B cell (primary cell): ENCODE measurements at regions not wholly inside any gene's neighbourhood (a gene's known extent, or its start where the extent isn't known, plus 50 kb on each side); places are given as distances from the start of the nearest gene placed in this dataset.

ENCODE experiments used
- ATAC-seq: fragments of 200-7000 bp; cut with Tn5 transposase; one replicate; pipeline ENCODE4 v1.10.0; 2021; ENCODE audit warnings: low read depth, mild to moderate bottlenecking, moderate number of reproducible peaks, moderate library complexity
- CTCF ChIA-PET: fragments of 350-600 bp; sonication (Branson Sonifier 250); formaldehyde crosslinking; loops from one replicate; lab custom pipeline; 2021; ENCODE audit warnings: antibody characterized with exemption, inconsistent platforms; lab: Charles Lee
- POLR2A ChIA-PET: fragments of 350-600 bp; sonication (Branson Sonifier 250); formaldehyde crosslinking; loops from one replicate; lab custom pipeline; 2021; ENCODE audit warnings: antibody characterized with exemption; lab: Charles Lee
- DNase-seq: peaks from one replicate; pipeline ENCODE4 v3.0.0; 2013
- H2AFZ ChIP-seq: 2 replicates; pipeline ENCODE4 v1.6.1; 2012; ENCODE audit warnings: mild to moderate bottlenecking, low read depth, low read length; ENCODE audit not compliant: insufficient read depth, poor library complexity, severe bottlenecking
- H3K27ac ChIP-seq, 2 donors: 1 replicate in 1 of 2; 2 replicates in 1 of 2; pipeline ENCODE4 v1.5.1; 2012 to 2013; ENCODE audit warnings: low read length in 2 of 2, mild to moderate bottlenecking in 2 of 2, moderate library complexity in 1 of 2
- H3K27me3 ChIP-seq, 4 experiments: fragments of 200-600 bp in 1 of 4; sonication (generic) in 1 of 4; replicated peaks in 1 of 4; 1 replicate in 2 of 4; 2 replicates in 2 of 4; pipeline versions ENCODE4 v1.6.1 to v1.7.0; 2013 to 2016; ENCODE audit warnings: low read length in 3 of 4, mild to moderate bottlenecking in 2 of 4, mixed read lengths in 1 of 4, moderate library complexity in 1 of 4; ENCODE audit not compliant: insufficient read depth in 4 of 4, control insufficient read depth in 3 of 4; ENCODE audit errors: control extremely low read depth in 1 of 4
- H3K36me3 ChIP-seq, 2 experiments: replicated peaks in 1 of 2; 1 replicate in 1 of 2; 2 replicates in 1 of 2; pipeline versions ENCODE4 v1.6.1 to v1.7.1; 2013; ENCODE audit warnings: low read length in 1 of 2; ENCODE audit not compliant: insufficient read depth in 2 of 2, control insufficient read depth in 1 of 2; ENCODE audit errors: control extremely low read depth in 1 of 2, extremely low read depth in 1 of 2
- H3K4me1 ChIP-seq, 2 donors: fragments of 200-600 bp in 1 of 2; sonication (generic) in 1 of 2; 1 replicate in 1 of 2; 2 replicates in 1 of 2; pipeline versions ENCODE4 v1.5.1 to v1.6.1; 2013 to 2017; ENCODE audit warnings: low read length in 2 of 2; ENCODE audit not compliant: control insufficient read depth in 2 of 2, insufficient read depth in 2 of 2
- H3K4me2 ChIP-seq: replicated peaks from 2 replicates; pipeline ENCODE3; 2012; ENCODE audit warnings: mild to moderate bottlenecking, low read depth, low read length; ENCODE audit not compliant: poor library complexity, severe bottlenecking
- H3K4me3 ChIP-seq, 5 experiments: fragments of 200-600 bp in 1 of 5; sonication (generic) in 1 of 5; 1 replicate in 3 of 5; 2 replicates in 2 of 5; pipeline versions ENCODE4 v1.5.1 to v1.7.0; 2011 to 2016; ENCODE audit warnings: low read length in 4 of 5, mild to moderate bottlenecking in 4 of 5, low read depth in 2 of 5, control low read depth in 1 of 5, moderate library complexity in 1 of 5; ENCODE audit not compliant: insufficient read depth in 1 of 5; ENCODE audit errors: control extremely low read depth in 1 of 5, extremely low read depth in 1 of 5
- H3K79me2 ChIP-seq: fragments of 200-600 bp; sonication (generic); one replicate; pipeline ENCODE4 v1.6.0; 2016; ENCODE audit warnings: low read length; ENCODE audit not compliant: control insufficient read depth, insufficient read depth
- H3K9ac ChIP-seq: fragments of 200-600 bp; sonication (generic); 2 replicates; pipeline ENCODE4 v1.6.1; 2017; ENCODE audit warnings: mild to moderate bottlenecking, low read length, moderate library complexity
- H3K9me3 ChIP-seq, 3 donors: one replicate each; pipeline versions ENCODE4 v1.6.1 to v1.7.1; 2013; ENCODE audit warnings: low read length in 2 of 3; ENCODE audit not compliant: control insufficient read depth in 2 of 3, insufficient read depth in 1 of 3; ENCODE audit errors: control extremely low read depth in 1 of 3
- H4K20me1 ChIP-seq: 2 replicates; pipeline ENCODE4 v1.6.0; 2012; ENCODE audit warnings: mild to moderate bottlenecking, low read length; ENCODE audit not compliant: insufficient read depth, control insufficient read depth, poor library complexity, severe bottlenecking
- H3K27ac Mint-ChIP-seq: one replicate; pipeline ENCODE4 v1.8.0; 2021; ENCODE audit warnings: mixed read lengths
- H3K27me3 Mint-ChIP-seq: one replicate; pipeline ENCODE4 v1.8.0; 2021; ENCODE audit warnings: mixed read lengths
- H3K4me1 Mint-ChIP-seq: one replicate; pipeline ENCODE4 v1.8.0; 2021; ENCODE audit warnings: mixed read lengths
- H3K4me3 Mint-ChIP-seq: one replicate; pipeline ENCODE4 v1.8.0; 2021; ENCODE audit warnings: mixed read lengths
- H3K9me3 Mint-ChIP-seq: one replicate; pipeline ENCODE4 v1.8.0; 2022; ENCODE audit warnings: mixed read lengths; ENCODE audit not compliant: insufficient read depth
- EZH2 ChIP-seq: IDR thresholded peaks from 2 replicates; pipeline ENCODE4 v1.6.1; 2012; ENCODE audit warnings: borderline replicate concordance, low read depth, mild to moderate bottlenecking, moderate library complexity, low read length; ENCODE audit not compliant: insufficient read depth, poor library complexity, severe bottlenecking
- WGBS: methylation state at CpG from one replicate; pipeline ENCODE4 v1.1.5; 2013; ENCODE audit warnings: missing lambda C conversion rate; ENCODE audit not compliant: insufficient coverage; 5-methylcytosine and 5-hydroxymethylcytosine counted together
- intact Hi-C: fragments of 100-400 bp; cut with micrococcal nuclease; formaldehyde crosslinking; loops from one replicate; pipeline ENCODE4 v1.10.0; 2022
- TF ChIP-seq, protein P1 (sequence below): fragments of 200-600 bp; IDR thresholded peaks from one replicate; pipeline ENCODE4 v1.8.0; 2022; ENCODE audit warnings: antibody characterized with exemption, mild to moderate bottlenecking

DNA sequence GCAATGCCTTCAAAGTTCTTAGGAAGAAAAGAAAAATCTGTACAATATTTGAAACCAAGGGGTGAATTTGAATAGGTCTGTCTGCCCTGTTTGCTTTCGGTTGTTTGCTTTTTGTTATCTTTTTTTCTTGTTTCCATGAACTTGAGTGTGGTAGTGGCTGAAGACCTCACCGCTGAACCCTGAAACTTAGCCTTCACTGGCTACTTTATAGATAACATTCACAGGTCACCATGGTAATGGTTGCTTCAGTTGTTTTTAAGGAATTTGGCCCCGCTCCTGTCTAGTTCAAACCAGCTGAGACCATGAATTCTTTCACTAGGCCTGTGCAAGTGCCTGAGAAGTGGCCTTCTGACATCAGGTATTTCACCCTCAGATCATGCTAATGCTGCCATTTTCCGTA lies 137.0 kb upstream of the PMFBP1 start:
- Histone ChIP-seq H3K79me2 (no peaks in the 10 kb centered on the region), H2AFZ (no peak overlapping the region), H3K27ac (no peak overlapping the region), H4K20me1 (no peaks in the 10 kb centered on the region), H3K4me3 (no peak overlapping the region), H3K4me2 (no peak overlapping the region), H3K36me3 (no peaks in the 10 kb centered on the region), H3K9me3 (no peaks in the 10 kb centered on the region), H3K27me3 (no peaks in the 10 kb centered on the region), H3K4me1 (no peaks in the 10 kb centered on the region), H3K9ac (no peak overlapping the region)
- CTCF ChIA-PET, result no interaction called here
- intact Hi-C loops, result no loop called here
- TF ChIP-seq, protein P1, sequence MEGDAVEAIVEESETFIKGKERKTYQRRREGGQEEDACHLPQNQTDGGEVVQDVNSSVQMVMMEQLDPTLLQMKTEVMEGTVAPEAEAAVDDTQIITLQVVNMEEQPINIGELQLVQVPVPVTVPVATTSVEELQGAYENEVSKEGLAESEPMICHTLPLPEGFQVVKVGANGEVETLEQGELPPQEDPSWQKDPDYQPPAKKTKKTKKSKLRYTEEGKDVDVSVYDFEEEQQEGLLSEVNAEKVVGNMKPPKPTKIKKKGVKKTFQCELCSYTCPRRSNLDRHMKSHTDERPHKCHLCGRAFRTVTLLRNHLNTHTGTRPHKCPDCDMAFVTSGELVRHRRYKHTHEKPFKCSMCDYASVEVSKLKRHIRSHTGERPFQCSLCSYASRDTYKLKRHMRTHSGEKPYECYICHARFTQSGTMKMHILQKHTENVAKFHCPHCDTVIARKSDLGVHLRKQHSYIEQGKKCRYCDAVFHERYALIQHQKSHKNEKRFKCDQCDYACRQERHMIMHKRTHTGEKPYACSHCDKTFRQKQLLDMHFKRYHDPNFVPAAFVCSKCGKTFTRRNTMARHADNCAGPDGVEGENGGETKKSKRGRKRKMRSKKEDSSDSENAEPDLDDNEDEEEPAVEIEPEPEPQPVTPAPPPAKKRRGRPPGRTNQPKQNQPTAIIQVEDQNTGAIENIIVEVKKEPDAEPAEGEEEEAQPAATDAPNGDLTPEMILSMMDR, result no peak
- no peak for TF ChIP-seq EZH2
- 86% methylated on average over 2 of the region's 4 CpGs for WGBS
- Mint-ChIP-seq H3K4me1 (no peaks in the 10 kb centered on the region), H3K4me3 (no peak overlapping the region), H3K27ac (no peak overlapping the region), H3K9me3 (peaks cover 7% of the 10 kb centered on the region), H3K27me3 (no peaks in the 10 kb centered on the region)
- no peak for ATAC-seq
- POLR2A ChIA-PET, result interaction anchor here (0.6 kb wide), 1 partner anchor 22 kb away, joined by 4 read pairs; no protein-coding TSS in a partner anchor
- no peak for DNase-seq

DNA sequence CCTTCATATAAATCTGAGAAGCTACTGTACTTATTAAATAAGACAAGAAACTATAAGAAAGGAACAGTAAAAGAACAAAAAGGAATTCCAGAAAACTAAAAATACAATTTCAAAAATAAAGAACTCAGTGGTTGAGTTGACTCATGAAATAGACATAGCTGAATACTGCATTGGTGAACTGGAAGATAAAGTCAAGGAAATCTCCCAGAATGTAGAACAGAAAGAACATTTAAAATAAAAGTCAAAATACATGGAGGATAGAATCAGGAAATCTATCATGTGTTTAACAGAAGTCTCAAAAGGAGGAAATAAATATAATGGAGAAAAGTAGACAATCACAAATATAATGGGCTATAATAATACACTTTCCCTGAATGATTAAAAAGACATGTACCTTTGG lies 136.4 kb upstream of the PMFBP1 start:
- TF ChIP-seq, protein P1, result no peak
- no peak for TF ChIP-seq EZH2
- no peak for DNase-seq
- Mint-ChIP-seq H3K4me3 (no peak overlapping the region), H3K9me3 (peaks cover 7% of the 10 kb centered on the region), H3K4me1 (no peaks in the 10 kb centered on the region), H3K27ac (no peak overlapping the region), H3K27me3 (no peaks in the 10 kb centered on the region)
- CTCF ChIA-PET, result no interaction called here
- no peaks in the 10 kb centered on the region for H3K79me2 ChIP-seq
- H3K4me3 ChIP-seq, result no peak overlapping the region
- ATAC-seq, result no peak
- no peaks in the 10 kb centered on the region for H3K27me3 ChIP-seq
- H3K4me1 ChIP-seq, result no peaks in the 10 kb centered on the region
- no peaks in the 10 kb centered on the region for H3K36me3 ChIP-seq
- H3K4me2 ChIP-seq, result no peak overlapping the region
- H3K9ac ChIP-seq, result no peak overlapping the region
- intact Hi-C loops, result no loop called here
- H4K20me1 ChIP-seq, result no peaks in the 10 kb centered on the region
- H2AFZ ChIP-seq, result no peak overlapping the region
- no peak overlapping the region for H3K27ac ChIP-seq
- POLR2A ChIA-PET, result no interaction called here
- H3K9me3 ChIP-seq, result no peaks in the 10 kb centered on the region
